Gastroesophageal sphincter (tissue), 3 donors: ENCODE measurements at regions not wholly inside any gene's neighbourhood (a gene's known extent, or its start where the extent isn't known, plus 50 kb on each side); places are given as distances from the start of the nearest gene placed in this dataset.

Experiments used
- POLR2A ChIP-seq, 2 donors: fragments of 450-650 bp; IDR thresholded peaks; one replicate each; pipeline ENCODE4 v1.6.1; 2017; ENCODE audit warnings: antibody characterized with exemption in 2 of 2, mild to moderate bottlenecking in 2 of 2, moderate library complexity in 1 of 2
- TF ChIP-seq, protein P1 (sequence below), 4 experiments: fragments of 200-600 bp in 2 of 4; fragments of 450-650 bp in 2 of 4; sonication (generic) in 1 of 4; IDR thresholded peaks; one replicate each; pipeline ENCODE4 v1.5.1; 2017 to 2019; ENCODE audit warnings: antibody characterized with exemption in 4 of 4, mild to moderate bottlenecking in 2 of 4, moderate library complexity in 2 of 4

DNA sequence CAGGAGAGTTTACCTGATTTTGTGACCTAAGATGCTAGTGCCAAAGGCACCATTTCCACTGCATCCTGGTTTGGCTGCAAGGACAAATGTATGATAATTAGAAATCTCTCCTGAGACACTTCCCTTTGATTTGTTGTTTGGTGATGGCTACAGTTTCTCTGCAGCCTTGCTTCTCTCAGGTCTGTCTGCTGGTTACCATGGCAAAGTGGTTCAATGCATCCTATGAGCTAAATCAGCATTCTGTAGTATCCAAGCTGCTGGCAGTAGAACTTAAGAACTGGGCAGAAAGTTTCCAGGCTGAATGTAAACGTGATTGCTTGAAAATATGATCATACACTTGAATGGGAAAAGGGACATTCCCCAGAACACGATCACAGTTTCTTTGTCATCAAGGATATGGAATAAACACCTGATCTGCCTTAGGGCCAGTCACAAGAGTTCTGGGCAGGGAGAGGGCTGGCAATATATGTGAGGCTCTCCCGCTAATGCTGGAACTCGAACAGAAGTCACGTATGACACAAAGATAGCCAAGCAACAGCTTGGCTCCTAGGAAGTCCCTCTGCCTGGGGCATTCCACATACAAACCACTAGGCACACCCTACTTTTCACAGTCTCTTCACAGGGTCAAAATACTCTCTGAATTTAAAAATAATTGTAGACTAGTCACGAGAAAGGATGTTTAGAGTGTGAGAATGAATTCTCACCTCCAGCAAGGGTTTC is 138.1 kb upstream of the GRAMD2B start:
- TF ChIP-seq POLR2A (IDR thresholded peaks at IDR 0.05), result no peak
- TF ChIP-seq, protein P1, sequence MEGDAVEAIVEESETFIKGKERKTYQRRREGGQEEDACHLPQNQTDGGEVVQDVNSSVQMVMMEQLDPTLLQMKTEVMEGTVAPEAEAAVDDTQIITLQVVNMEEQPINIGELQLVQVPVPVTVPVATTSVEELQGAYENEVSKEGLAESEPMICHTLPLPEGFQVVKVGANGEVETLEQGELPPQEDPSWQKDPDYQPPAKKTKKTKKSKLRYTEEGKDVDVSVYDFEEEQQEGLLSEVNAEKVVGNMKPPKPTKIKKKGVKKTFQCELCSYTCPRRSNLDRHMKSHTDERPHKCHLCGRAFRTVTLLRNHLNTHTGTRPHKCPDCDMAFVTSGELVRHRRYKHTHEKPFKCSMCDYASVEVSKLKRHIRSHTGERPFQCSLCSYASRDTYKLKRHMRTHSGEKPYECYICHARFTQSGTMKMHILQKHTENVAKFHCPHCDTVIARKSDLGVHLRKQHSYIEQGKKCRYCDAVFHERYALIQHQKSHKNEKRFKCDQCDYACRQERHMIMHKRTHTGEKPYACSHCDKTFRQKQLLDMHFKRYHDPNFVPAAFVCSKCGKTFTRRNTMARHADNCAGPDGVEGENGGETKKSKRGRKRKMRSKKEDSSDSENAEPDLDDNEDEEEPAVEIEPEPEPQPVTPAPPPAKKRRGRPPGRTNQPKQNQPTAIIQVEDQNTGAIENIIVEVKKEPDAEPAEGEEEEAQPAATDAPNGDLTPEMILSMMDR (IDR thresholded peaks at IDR 0.05), result no peak
